AG10803 (cell line): ENCODE measurements at regions not wholly inside any gene's neighbourhood (a gene's known extent, or its start where the extent isn't known, plus 50 kb on each side); places are given as distances from the start of the nearest gene placed in this dataset.

Experiments used
- DNase-seq: peaks from one replicate; pipeline ENCODE4 v3.0.0; 2010; ENCODE audit warnings: low read depth
- H3K4me3 ChIP-seq: 2 replicates; pipeline ENCODE4 v1.5.1; 2011; ENCODE audit warnings: mild to moderate bottlenecking, low read length, control low read depth
- CTCF ChIP-seq: conservative IDR thresholded peaks from 2 replicates; pipeline ENCODE4 v1.5.1; 2011; ENCODE audit warnings: mild to moderate bottlenecking, low read length, control low read depth, inconsistent platforms

- DNase-seq, result peak; percentile 99
- TF ChIP-seq CTCF, result peak; percentile 26
- peak overlapping the region; percentile 47 for H3K4me3 ChIP-seq
Measured at GRCh38 chr11:27234043-27234668, 128.9 kb downstream of the CCDC34 start.

DNA sequence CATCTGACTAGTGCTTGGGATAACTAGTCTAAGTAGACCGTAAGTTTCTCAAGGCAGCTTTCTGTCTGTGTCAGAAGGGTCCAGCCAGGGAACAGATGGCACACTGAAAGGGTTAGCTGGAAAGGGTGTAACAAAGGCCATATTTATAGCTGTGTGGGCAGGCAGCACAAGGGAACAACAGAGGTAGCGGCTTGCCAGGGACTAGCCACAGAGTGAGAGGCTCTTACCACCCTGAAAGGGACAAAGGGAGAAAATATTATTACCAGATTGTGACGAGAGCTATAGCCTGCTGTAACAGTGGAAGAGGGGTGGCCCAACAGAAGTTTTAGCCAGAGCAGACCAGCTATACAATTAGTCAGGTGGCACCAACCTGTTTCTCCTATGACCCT, 129.4 kb downstream of the CCDC34 start:
- peak; percentile 55 for DNase-seq
- peak overlapping the region; percentile 47 for H3K4me3 ChIP-seq
- TF ChIP-seq CTCF, result no peak

DNA sequence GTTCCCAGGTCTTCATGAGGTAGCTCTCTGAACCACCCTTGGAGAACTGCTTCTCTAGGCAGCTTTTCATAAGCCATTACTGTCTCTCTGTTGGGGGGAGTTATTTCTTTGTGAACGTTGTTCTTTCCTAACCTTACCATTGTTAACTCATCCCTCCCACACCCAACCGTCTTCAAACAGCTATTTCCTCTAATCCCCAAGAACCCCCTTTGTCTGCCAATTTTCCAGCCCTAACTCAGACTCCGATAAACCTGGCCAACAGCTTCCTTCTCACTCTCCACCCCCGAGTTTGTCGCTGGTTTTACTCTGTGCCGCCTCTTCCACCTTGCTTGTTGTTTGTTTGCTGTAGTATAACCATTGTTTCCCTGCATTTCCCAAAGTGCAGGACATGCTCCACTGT, 131.5 kb downstream of the CCDC34 start:
- no peak for DNase-seq
- no peak for TF ChIP-seq CTCF
- no peak overlapping the region for H3K4me3 ChIP-seq

DNA sequence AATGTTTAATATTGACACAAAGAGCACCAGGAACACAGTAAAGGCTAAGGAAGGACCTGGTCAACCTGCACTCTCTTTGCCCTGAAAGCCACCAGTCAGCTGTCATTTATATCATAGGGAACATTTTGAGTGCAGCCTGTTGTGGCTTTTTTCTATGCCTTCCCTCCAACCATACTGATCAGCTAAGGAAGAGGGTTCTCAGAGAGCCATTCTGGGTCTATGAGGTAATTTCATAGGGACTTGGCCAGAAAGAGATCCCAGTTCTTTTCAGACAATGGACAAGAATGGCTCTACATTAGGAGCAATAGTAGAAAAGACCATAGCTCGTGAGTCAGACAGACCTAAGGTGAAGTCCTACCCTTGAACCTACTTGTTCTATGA, 132.8 kb downstream of the CCDC34 start:
- no peak for DNase-seq
- TF ChIP-seq CTCF, result no peak
- H3K4me3 ChIP-seq, result no peak overlapping the region

GRCh38 chr11:27229511-27230191, 133.4 kb downstream of the CCDC34 start:
- no peak for TF ChIP-seq CTCF
- no peak overlapping the region for H3K4me3 ChIP-seq
- peak; percentile 62 for DNase-seq

DNA sequence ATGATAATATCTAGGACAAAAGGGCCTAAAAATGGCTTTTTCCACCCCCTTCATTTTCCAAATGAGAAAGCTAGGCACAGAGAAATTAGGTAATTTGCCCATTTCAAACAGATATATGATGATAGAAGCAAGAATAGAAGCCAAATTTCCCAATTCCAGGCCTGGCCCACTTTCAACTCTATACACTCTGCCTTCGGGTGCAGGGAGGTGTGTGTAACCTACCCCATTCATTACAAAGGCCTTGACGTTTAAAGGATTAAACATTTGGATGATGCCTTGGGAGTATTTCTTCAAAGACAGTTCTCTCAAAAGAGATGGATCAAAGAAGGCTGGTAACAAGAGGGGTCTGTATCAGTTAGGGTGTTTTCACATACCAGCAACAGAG, 134.1 kb downstream of the CCDC34 start:
- no peak for TF ChIP-seq CTCF
- H3K4me3 ChIP-seq, result no peak overlapping the region

GRCh38 chr11:27228232-27228905, 134.6 kb downstream of the CCDC34 start:
- no peak for TF ChIP-seq CTCF
- DNase-seq, result no peak
- H3K4me3 ChIP-seq, result no peak overlapping the region

More for the DNA sequence above, 134.1 kb downstream of the CCDC34 start:
- no peak for DNase-seq
